SU-DHL-6 (cell line): ENCODE measurements at regions not wholly inside any gene's neighbourhood (a gene's known extent, or its start where the extent isn't known, plus 50 kb on each side); places are given as distances from the start of the nearest gene placed in this dataset.

ENCODE experiments used
- EZH2phosphoT487 ChIP-seq: fragments of 200-600 bp; sonication (generic), shearing (Covaris generic); conservative IDR thresholded peaks from 2 replicates; pipeline ENCODE4 v1.6.1; 2018; ENCODE audit warnings: mild to moderate bottlenecking, antibody characterized with exemption, low read length, moderate library complexity, mixed read lengths
- TF ChIP-seq, protein P1 (sequence below): fragments of 200-600 bp; sonication (generic); IDR thresholded peaks from one replicate; pipeline ENCODE4 v1.5.1; 2017; ENCODE audit warnings: antibody characterized with exemption, mild to moderate bottlenecking, low read length, moderate library complexity; ENCODE audit not compliant: insufficient read depth, poor library complexity, severe bottlenecking

DNA sequence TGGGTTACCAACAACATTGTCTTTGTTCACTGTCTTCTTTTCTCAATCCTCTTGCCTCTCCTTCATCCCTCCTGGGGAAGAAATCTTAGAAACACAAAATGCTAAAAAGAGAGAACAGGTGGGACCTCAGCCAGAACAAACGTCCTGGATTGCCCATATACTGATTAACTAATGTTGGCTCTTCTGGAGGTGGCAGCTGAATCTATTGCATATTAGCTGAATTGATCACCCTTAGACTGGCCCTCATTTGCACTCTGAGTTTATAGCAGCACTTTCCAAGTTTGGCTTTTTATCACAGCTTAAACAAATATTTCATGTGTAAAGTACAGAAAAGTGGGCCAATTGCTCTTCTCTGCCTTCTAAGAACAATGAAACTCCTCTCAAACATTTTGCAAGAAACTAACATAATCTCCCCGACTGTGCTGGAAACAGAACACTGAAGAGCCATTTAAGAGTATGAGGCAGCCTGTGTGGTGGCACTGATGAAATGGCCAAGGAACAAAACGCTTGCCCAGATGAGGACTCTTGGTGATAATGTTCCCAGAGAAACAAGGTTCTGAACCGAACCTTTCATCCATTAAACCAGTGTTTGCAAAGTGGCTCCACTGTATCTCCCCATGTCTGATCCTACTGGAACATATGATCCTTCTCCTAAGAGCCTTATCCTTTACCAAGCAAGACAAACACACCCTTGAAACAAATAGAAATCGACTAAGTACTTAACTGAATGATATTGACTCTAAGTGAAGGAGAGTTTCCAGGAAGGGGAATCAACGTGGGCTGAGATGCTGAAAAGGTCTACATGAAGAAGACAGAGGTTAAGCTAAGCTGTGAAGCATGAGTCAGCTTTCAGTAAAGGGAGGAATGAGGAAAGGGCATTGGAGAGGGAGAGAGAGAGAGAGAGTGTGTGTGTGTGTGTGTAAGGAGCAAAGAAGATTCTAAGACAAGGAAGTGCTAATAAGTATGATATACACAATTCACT lies 83.2 kb upstream of the LIFR start:
- TF ChIP-seq, protein P1, sequence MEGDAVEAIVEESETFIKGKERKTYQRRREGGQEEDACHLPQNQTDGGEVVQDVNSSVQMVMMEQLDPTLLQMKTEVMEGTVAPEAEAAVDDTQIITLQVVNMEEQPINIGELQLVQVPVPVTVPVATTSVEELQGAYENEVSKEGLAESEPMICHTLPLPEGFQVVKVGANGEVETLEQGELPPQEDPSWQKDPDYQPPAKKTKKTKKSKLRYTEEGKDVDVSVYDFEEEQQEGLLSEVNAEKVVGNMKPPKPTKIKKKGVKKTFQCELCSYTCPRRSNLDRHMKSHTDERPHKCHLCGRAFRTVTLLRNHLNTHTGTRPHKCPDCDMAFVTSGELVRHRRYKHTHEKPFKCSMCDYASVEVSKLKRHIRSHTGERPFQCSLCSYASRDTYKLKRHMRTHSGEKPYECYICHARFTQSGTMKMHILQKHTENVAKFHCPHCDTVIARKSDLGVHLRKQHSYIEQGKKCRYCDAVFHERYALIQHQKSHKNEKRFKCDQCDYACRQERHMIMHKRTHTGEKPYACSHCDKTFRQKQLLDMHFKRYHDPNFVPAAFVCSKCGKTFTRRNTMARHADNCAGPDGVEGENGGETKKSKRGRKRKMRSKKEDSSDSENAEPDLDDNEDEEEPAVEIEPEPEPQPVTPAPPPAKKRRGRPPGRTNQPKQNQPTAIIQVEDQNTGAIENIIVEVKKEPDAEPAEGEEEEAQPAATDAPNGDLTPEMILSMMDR = no peak
- no peak for TF ChIP-seq EZH2phosphoT487
